Cardiac muscle cell (in vitro differentiated cells and primary cell): ENCODE measurements at regions not wholly inside any gene's neighbourhood (a gene's known extent, or its start where the extent isn't known, plus 50 kb on each side); places are given as distances from the start of the nearest gene placed in this dataset.

Experiments
- DNase-seq, 2 donors: peaks; one replicate each; pipeline versions ENCODE4 v3.0.0 to v3.0.0-alpha.2; 2010 to 2017; ENCODE audit warnings: low read depth in 1 of 2, low spot score in 1 of 2
- H3K27ac ChIP-seq: fragments of 200-600 bp; sonication (generic); 2 replicates; pipeline ENCODE4 v1.5.1; 2016
- H3K27me3 ChIP-seq: fragments of 200-600 bp; sonication (generic); 2 replicates; pipeline ENCODE4 v1.6.0; 2016; ENCODE audit warnings: control low read depth
- H3K36me3 ChIP-seq: fragments of 200-600 bp; sonication (generic); 2 replicates; pipeline ENCODE4 v1.5.1; 2016; ENCODE audit warnings: control low read depth
- H3K4me1 ChIP-seq: fragments of 200-600 bp; sonication (generic); 2 replicates; pipeline ENCODE4 v1.8.1; 2017; ENCODE audit warnings: low read depth, mild to moderate bottlenecking, mixed run types
- H3K4me3 ChIP-seq: fragments of 200-600 bp; sonication (generic); 2 replicates; pipeline ENCODE4 v1.5.1; 2016; ENCODE audit warnings: mild to moderate bottlenecking
- H3K9me3 ChIP-seq: fragments of 200-600 bp; sonication (generic); 2 replicates; pipeline ENCODE4 v1.5.1; 2017; ENCODE audit warnings: low read depth, mild to moderate bottlenecking, control low read depth
- TF ChIP-seq, protein P1 (sequence below): IDR thresholded peaks from 2 replicates; pipeline ENCODE4 v1.5.1; 2012; ENCODE audit warnings: low read depth, mild to moderate bottlenecking, low read length

DNA sequence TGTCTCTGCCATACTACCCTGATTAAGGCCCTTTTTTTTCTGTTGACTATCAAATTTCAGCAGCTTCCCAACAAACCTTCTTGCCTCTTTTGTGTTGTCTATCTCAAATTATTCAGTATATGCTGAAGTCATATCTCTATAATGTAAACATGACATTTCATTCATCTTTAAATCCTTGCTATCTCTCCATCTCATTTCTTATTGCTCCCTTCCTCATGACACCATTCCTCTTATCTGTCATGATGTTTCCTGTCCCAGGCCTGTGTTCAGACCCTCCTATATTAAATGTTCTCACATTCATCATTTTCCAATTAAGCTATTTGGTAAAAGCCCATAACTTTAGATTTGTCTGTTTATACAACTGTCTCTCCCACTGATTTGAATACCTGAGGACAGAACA is 482.6 kb downstream of the EPM2A start:
- DNase-seq, result no peak
- no peaks in the 10 kb centered on the region for H3K27me3 ChIP-seq
- H3K4me3 ChIP-seq, result no peak overlapping the region
- H3K9me3 ChIP-seq, result no peaks in the 10 kb centered on the region
- no peak overlapping the region for H3K27ac ChIP-seq
- TF ChIP-seq, protein P1, sequence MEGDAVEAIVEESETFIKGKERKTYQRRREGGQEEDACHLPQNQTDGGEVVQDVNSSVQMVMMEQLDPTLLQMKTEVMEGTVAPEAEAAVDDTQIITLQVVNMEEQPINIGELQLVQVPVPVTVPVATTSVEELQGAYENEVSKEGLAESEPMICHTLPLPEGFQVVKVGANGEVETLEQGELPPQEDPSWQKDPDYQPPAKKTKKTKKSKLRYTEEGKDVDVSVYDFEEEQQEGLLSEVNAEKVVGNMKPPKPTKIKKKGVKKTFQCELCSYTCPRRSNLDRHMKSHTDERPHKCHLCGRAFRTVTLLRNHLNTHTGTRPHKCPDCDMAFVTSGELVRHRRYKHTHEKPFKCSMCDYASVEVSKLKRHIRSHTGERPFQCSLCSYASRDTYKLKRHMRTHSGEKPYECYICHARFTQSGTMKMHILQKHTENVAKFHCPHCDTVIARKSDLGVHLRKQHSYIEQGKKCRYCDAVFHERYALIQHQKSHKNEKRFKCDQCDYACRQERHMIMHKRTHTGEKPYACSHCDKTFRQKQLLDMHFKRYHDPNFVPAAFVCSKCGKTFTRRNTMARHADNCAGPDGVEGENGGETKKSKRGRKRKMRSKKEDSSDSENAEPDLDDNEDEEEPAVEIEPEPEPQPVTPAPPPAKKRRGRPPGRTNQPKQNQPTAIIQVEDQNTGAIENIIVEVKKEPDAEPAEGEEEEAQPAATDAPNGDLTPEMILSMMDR, result no peak
- no peaks in the 10 kb centered on the region for H3K36me3 ChIP-seq
- H3K4me1 ChIP-seq, result no peaks in the 10 kb centered on the region

- TF ChIP-seq, protein P1, result no peak
- H3K36me3 ChIP-seq, result no peaks in the 10 kb centered on the region
- no peaks in the 10 kb centered on the region for H3K9me3 ChIP-seq
- H3K27ac ChIP-seq, result no peak overlapping the region
- H3K27me3 ChIP-seq, result no peaks in the 10 kb centered on the region
- H3K4me1 ChIP-seq, result no peaks in the 10 kb centered on the region
- DNase-seq, result no peak
- H3K4me3 ChIP-seq, result no peak overlapping the region
These were observed 480.5 kb downstream of the EPM2A start for GRCh38 chr6:145254649-145255401.

GRCh38 chr6:145257704-145258103 is 477.6 kb downstream of the EPM2A start:
- no peaks in the 10 kb centered on the region for H3K36me3 ChIP-seq
- no peaks in the 10 kb centered on the region for H3K27me3 ChIP-seq
- no peak overlapping the region for H3K4me3 ChIP-seq
- TF ChIP-seq, protein P1, result no peak
- no peaks in the 10 kb centered on the region for H3K4me1 ChIP-seq
- no peak for DNase-seq
- H3K9me3 ChIP-seq, result no peaks in the 10 kb centered on the region
- no peak overlapping the region for H3K27ac ChIP-seq

GRCh38 chr6:145258122-145258521 is 477.2 kb downstream of the EPM2A start:
- H3K4me1 ChIP-seq, result no peaks in the 10 kb centered on the region
- H3K36me3 ChIP-seq, result no peaks in the 10 kb centered on the region
- TF ChIP-seq, protein P1, result no peak
- H3K9me3 ChIP-seq, result no peaks in the 10 kb centered on the region
- H3K27me3 ChIP-seq, result no peaks in the 10 kb centered on the region
- no peak for DNase-seq
- H3K4me3 ChIP-seq, result no peak overlapping the region
- no peak overlapping the region for H3K27ac ChIP-seq

- Histone ChIP-seq H3K9me3 (no peaks in the 10 kb centered on the region), H3K4me1 (peaks cover 10% of the 10 kb centered on the region), H3K4me3 (no peak overlapping the region), H3K36me3 (no peaks in the 10 kb centered on the region), H3K27ac (no peak overlapping the region), H3K27me3 (no peaks in the 10 kb centered on the region)
- no peak for DNase-seq
- TF ChIP-seq, protein P1, result no peak
These were observed 474.7 kb downstream of the EPM2A start for GRCh38 chr6:145260484-145261175.
